Neural cell (in vitro differentiated cells): ENCODE measurements at regions not wholly inside any gene's neighbourhood (a gene's known extent, or its start where the extent isn't known, plus 50 kb on each side); places are given as distances from the start of the nearest gene placed in this dataset.

Experiments
- H2AFZ ChIP-seq: fragments of 200-600, 300-800 bp; sonication (generic), shearing (Covaris generic); 2 replicates; pipeline ENCODE4 v1.6.0; 2014; ENCODE audit warnings: low read depth, mild to moderate bottlenecking, antibody characterized with exemption, low read length, moderate library complexity
- H3F3A ChIP-seq: fragments of 200-600 bp; shearing (Covaris generic); 2 replicates; pipeline ENCODE4 v1.6.1; 2016; ENCODE audit warnings: mild to moderate bottlenecking, moderate library complexity, mixed read lengths, antibody characterized with exemption, low read length; ENCODE audit not compliant: insufficient read depth, poor library complexity, severe bottlenecking
- H3K27ac ChIP-seq: fragments of 200-600, 300-800 bp; sonication (generic), shearing (Covaris generic); 2 replicates; pipeline ENCODE4 v1.5.1; 2014; ENCODE audit warnings: mild to moderate bottlenecking, low read length, moderate library complexity
- H3K27me3 ChIP-seq: fragments of 300-800, 200-600 bp; sonication (generic), shearing (Covaris generic); 2 replicates; pipeline ENCODE4 v1.6.0; 2014; ENCODE audit warnings: mild to moderate bottlenecking, low read depth, low read length, moderate library complexity; ENCODE audit not compliant: insufficient read depth
- H3K36me3 ChIP-seq: fragments of 300-800, 200-600 bp; sonication (generic), shearing (Covaris generic); 2 replicates; pipeline ENCODE4 v1.5.1; 2014; ENCODE audit warnings: mild to moderate bottlenecking, antibody characterized with exemption, low read length, moderate library complexity; ENCODE audit not compliant: insufficient read depth
- H3K4me2 ChIP-seq: fragments of 300-800, 200-600 bp; sonication (generic), shearing (Covaris generic); 2 replicates; pipeline ENCODE4 v1.6.0; 2014; ENCODE audit warnings: mild to moderate bottlenecking, low read length
- H3K4me3 ChIP-seq: fragments of 300-800, 200-600 bp; sonication (generic), shearing (Covaris generic); 2 replicates; pipeline ENCODE4 v1.5.1; 2014; ENCODE audit warnings: mild to moderate bottlenecking, low read length, moderate library complexity
- H3K79me2 ChIP-seq: fragments of 200-600 bp; shearing (Covaris generic); replicated peaks from 2 replicates; pipeline ENCODE4 v1.6.0; 2014; ENCODE audit warnings: mild to moderate bottlenecking, low read length, moderate library complexity; ENCODE audit not compliant: insufficient read depth
- H3K9ac ChIP-seq: fragments of 300-800, 200-600 bp; sonication (generic), shearing (Covaris generic); 2 replicates; pipeline ENCODE4 v1.6.1; 2016; ENCODE audit warnings: mild to moderate bottlenecking, low read length, mixed read lengths
- H3K9me2 ChIP-seq: fragments of 200-600 bp; shearing (Covaris generic); 2 replicates; pipeline ENCODE4 v1.6.1; 2016; ENCODE audit warnings: mild to moderate bottlenecking, low read length, mixed read lengths; ENCODE audit not compliant: insufficient read depth
- H3K9me3 ChIP-seq: fragments of 200-600, 300-800 bp; sonication (generic), shearing (Covaris generic); 2 replicates; pipeline ENCODE4 v1.6.1; 2016; ENCODE audit warnings: mild to moderate bottlenecking, mixed run types, low read length, moderate library complexity, mixed read lengths
- H4K20me1 ChIP-seq: fragments of 200-600 bp; shearing (Covaris generic); 2 replicates; pipeline ENCODE4 v1.6.1; 2016; ENCODE audit warnings: mild to moderate bottlenecking, mixed run types; ENCODE audit not compliant: insufficient read depth
- CTCF ChIP-seq: fragments of 450-650 bp; IDR thresholded peaks from 2 replicates; pipeline ENCODE4 v1.5.1; 2014; ENCODE audit warnings: antibody characterized with exemption, mild to moderate bottlenecking, moderate library complexity; ENCODE audit not compliant: poor library complexity, severe bottlenecking
- EZH2 ChIP-seq: fragments of 200-600, 300-800 bp; shearing (Covaris generic), sonication (generic); IDR thresholded peaks from 2 replicates; pipeline ENCODE4 v1.6.1; 2014; ENCODE audit warnings: antibody characterized with exemption, low read length, borderline replicate concordance, mild to moderate bottlenecking; ENCODE audit not compliant: insufficient read depth, poor library complexity, severe bottlenecking
- MXI1 ChIP-seq: fragments of 450-650 bp; conservative IDR thresholded peaks from 2 replicates; pipeline ENCODE4 v1.6.1; 2014; ENCODE audit warnings: antibody characterized with exemption, mild to moderate bottlenecking; ENCODE audit not compliant: poor library complexity, severe bottlenecking
- POLR2AphosphoS5 ChIP-seq: IDR thresholded peaks from 2 replicates; pipeline ENCODE4 v1.6.1; 2012
- RAD21 ChIP-seq: fragments of 450-650 bp; conservative IDR thresholded peaks from 2 replicates; pipeline ENCODE4 v1.6.1; 2014; ENCODE audit warnings: antibody characterized with exemption, mild to moderate bottlenecking, moderate library complexity
- REST ChIP-seq: IDR thresholded peaks from 2 replicates; pipeline ENCODE4 v1.6.1; 2012; ENCODE audit warnings: borderline replicate concordance
- TAF1 ChIP-seq: IDR thresholded peaks from 2 replicates; pipeline ENCODE4 v1.6.1; 2012; ENCODE audit warnings: low read depth

- Histone ChIP-seq H3K27me3 (no peaks in the 10 kb centered on the region), H3K79me2 (no peaks in the 10 kb centered on the region), H3K9me2 (no peaks in the 10 kb centered on the region), H3K4me2 (no peak overlapping the region), H3K4me3 (no peak overlapping the region), H4K20me1 (no peaks in the 10 kb centered on the region), H3K27ac (no peak overlapping the region), H2AFZ (no peak overlapping the region), H3F3A (no peaks in the 10 kb centered on the region), H3K9ac (no peak overlapping the region), H3K36me3 (no peaks in the 10 kb centered on the region), H3K9me3 (peaks cover 12% of the 10 kb centered on the region)
- TF ChIP-seq EZH2 (no peak), REST (peak; percentile 96), RAD21 (no peak), POLR2AphosphoS5 (no peak), TAF1 (no peak), CTCF (no peak), MXI1 (no peak)
These were observed 137.3 kb upstream of the CHST15 start for GRCh38 chr10:124230635-124231167.

DNA sequence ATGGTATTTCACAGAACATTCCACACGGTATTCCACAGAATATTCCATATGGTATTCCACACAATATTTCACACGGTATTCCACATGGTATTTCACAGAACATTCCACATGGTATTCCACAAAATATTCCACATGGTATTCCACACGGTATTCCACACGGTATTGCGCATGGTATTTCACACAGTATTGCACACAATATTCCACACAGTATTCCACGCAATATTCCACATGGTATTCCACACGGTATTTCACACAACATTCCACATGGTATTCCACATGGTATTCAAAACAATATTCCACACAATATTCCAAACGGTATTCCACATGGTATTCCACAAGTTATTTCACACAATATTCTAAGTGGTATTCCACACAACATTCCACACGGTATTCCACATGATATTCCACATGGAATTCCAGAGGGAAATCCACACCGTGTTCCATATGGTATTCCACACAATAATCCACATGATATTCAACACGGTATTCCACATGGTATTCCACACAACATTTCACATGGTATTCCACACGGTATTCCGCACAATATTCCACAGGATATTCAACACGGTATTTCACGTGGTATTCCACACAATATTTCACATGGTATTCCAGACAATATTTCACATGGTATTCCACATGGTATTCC, 136.7 kb upstream of the CHST15 start:
- H3K79me2 ChIP-seq = no peaks in the 10 kb centered on the region
- no peak overlapping the region for H3K9ac ChIP-seq
- no peak overlapping the region for H3K27ac ChIP-seq
- no peak overlapping the region for H3K4me3 ChIP-seq
- H3K27me3 ChIP-seq = no peaks in the 10 kb centered on the region
- no peaks in the 10 kb centered on the region for H3K36me3 ChIP-seq
- H3K9me3 ChIP-seq = peaks cover 12% of the 10 kb centered on the region
- TF ChIP-seq REST (peak; percentile 40), EZH2 (no peak), POLR2AphosphoS5 (no peak)
- H4K20me1 ChIP-seq = no peaks in the 10 kb centered on the region
- no peak overlapping the region for H2AFZ ChIP-seq
- H3K9me2 ChIP-seq = no peaks in the 10 kb centered on the region
- no peaks in the 10 kb centered on the region for H3F3A ChIP-seq
- no peak overlapping the region for H3K4me2 ChIP-seq
